Natural killer cell (primary cell): ENCODE measurements at regions not wholly inside any gene's neighbourhood (a gene's known extent, or its start where the extent isn't known, plus 50 kb on each side); places are given as distances from the start of the nearest gene placed in this dataset.

Experiments used
- ATAC-seq, 3 donors: fragments of 150-1000 bp in 2 of 3; fragments of 200-7000 bp in 1 of 3; cut with Tn5 transposase; 1 replicate in 1 of 3; 2 replicates in 2 of 3; pipeline ENCODE4 v1.10.0; 2021; ENCODE audit warnings: mild to moderate bottlenecking in 2 of 3, moderate library complexity in 2 of 3
- DNase-seq, 2 donors: peaks; one replicate each; pipeline versions ENCODE4 v3.0.0 to v3.0.0-alpha.2; 2013 to 2021; ENCODE audit warnings: mixed read lengths in 1 of 2
- H3K27ac ChIP-seq: one replicate; pipeline ENCODE4 v1.5.1; 2013; ENCODE audit warnings: mild to moderate bottlenecking, low read length
- H3K27me3 ChIP-seq: one replicate; pipeline ENCODE4 v1.6.1; 2013; ENCODE audit warnings: low read length; ENCODE audit not compliant: control insufficient read depth, insufficient read depth
- H3K36me3 ChIP-seq: one replicate; pipeline ENCODE4 v1.6.1; 2013; ENCODE audit warnings: low read length; ENCODE audit not compliant: control insufficient read depth, insufficient read depth
- H3K4me1 ChIP-seq: one replicate; pipeline ENCODE4 v1.6.1; 2013; ENCODE audit warnings: low read length; ENCODE audit not compliant: control insufficient read depth, insufficient read depth
- H3K4me3 ChIP-seq: one replicate; pipeline ENCODE4 v1.5.1; 2013; ENCODE audit warnings: low read length
- H3K9me3 ChIP-seq: one replicate; pipeline ENCODE4 v1.6.1; 2013; ENCODE audit warnings: low read length; ENCODE audit not compliant: control insufficient read depth, insufficient read depth
- H3K27ac Mint-ChIP-seq, 2 donors: one replicate each; pipeline ENCODE4 v1.8.0; 2022; ENCODE audit warnings: mild to moderate bottlenecking in 2 of 2, mixed read lengths in 2 of 2, moderate library complexity in 1 of 2
- H3K27me3 Mint-ChIP-seq, 2 donors: one replicate each; pipeline ENCODE4 v1.8.0; 2022; ENCODE audit warnings: low read depth in 2 of 2, mixed read lengths in 2 of 2
- H3K36me3 Mint-ChIP-seq: one replicate; pipeline ENCODE4 v1.8.0; 2022; ENCODE audit warnings: mixed read lengths
- H3K4me1 Mint-ChIP-seq, 2 donors: one replicate each; pipeline ENCODE4 v1.8.0; 2022; ENCODE audit warnings: mixed read lengths in 2 of 2
- H3K4me3 Mint-ChIP-seq: one replicate; pipeline ENCODE4 v1.8.0; 2022; ENCODE audit warnings: mild to moderate bottlenecking, moderate library complexity, mixed read lengths
- H3K9me3 Mint-ChIP-seq, 2 donors: one replicate each; pipeline ENCODE4 v1.8.0; 2022; ENCODE audit warnings: mixed read lengths in 2 of 2
- CTCF ChIP-seq: fragments of 200-600 bp; IDR thresholded peaks from one replicate; pipeline ENCODE4 v1.8.0; 2022; ENCODE audit warnings: antibody characterized with exemption
- WGBS: methylation state at CpG from one replicate; pipeline ENCODE4 v1.1.7; 2013; ENCODE audit warnings: missing lambda C conversion rate; ENCODE audit not compliant: insufficient coverage; 5-methylcytosine and 5-hydroxymethylcytosine counted together
- intact Hi-C: fragments of 100-400 bp; cut with micrococcal nuclease; formaldehyde crosslinking; loops from one replicate; pipeline ENCODE4 v1.14.2; 2022

GRCh38 chr4:126737899-126738526 lies 894.7 kb upstream of the INTU start:
- Mint-ChIP-seq H3K36me3 (no peaks in the 10 kb centered on the region), H3K4me3 (no peak overlapping the region), H3K9me3 (peaks cover 7 to 10% of the 10 kb centered on the region in 2 donors), H3K27ac (no peak overlapping the region), H3K4me1 (no peaks in the 10 kb centered on the region), H3K27me3 (no peaks in the 10 kb centered on the region)
- Histone ChIP-seq H3K27me3 (no peaks in the 10 kb centered on the region), H3K36me3 (no peaks in the 10 kb centered on the region), H3K4me3 (no peak overlapping the region), H3K27ac (no peak overlapping the region), H3K9me3 (no peaks in the 10 kb centered on the region), H3K4me1 (no peaks in the 10 kb centered on the region)
- 20% methylated on average over 1 of the region's 4 CpGs for WGBS
- no peak for TF ChIP-seq CTCF
- intact Hi-C loops: no loop called here
- DNase-seq (no peak), ATAC-seq (no peak)

- H3K36me3 ChIP-seq: no peaks in the 10 kb centered on the region
- ATAC-seq (no peak), DNase-seq (no peak)
- Mint-ChIP-seq H3K4me1 (no peaks in the 10 kb centered on the region), H3K27ac (no peak overlapping the region), H3K27me3 (no peaks in the 10 kb centered on the region), H3K36me3 (no peaks in the 10 kb centered on the region), H3K4me3 (no peak overlapping the region), H3K9me3 (peaks cover 7 to 10% of the 10 kb centered on the region in 2 donors)
- intact Hi-C loops: no loop called here
- no peak overlapping the region for H3K4me3 ChIP-seq
- WGBS: 59% methylated on average over 4 of the region's 4 CpGs
- no peaks in the 10 kb centered on the region for H3K27me3 ChIP-seq
- no peak for TF ChIP-seq CTCF
- H3K4me1 ChIP-seq: no peaks in the 10 kb centered on the region
- no peak overlapping the region for H3K27ac ChIP-seq
- H3K9me3 ChIP-seq: no peaks in the 10 kb centered on the region
These were observed 894.2 kb upstream of the INTU start for GRCh38 chr4:126738527-126738923.

- H3K27ac ChIP-seq: no peak overlapping the region
- Mint-ChIP-seq H3K4me1 (no peaks in the 10 kb centered on the region), H3K27ac (no peak overlapping the region), H3K36me3 (no peaks in the 10 kb centered on the region), H3K4me3 (no peak overlapping the region), H3K27me3 (no peaks in the 10 kb centered on the region), H3K9me3 (peaks cover 7 to 12% of the 10 kb centered on the region in 2 donors)
- H3K4me3 ChIP-seq: no peak overlapping the region
- intact Hi-C loops: no loop called here
- 71% methylated on average over 1 of the region's 1 CpG for WGBS
- no peaks in the 10 kb centered on the region for H3K36me3 ChIP-seq
- no peaks in the 10 kb centered on the region for H3K27me3 ChIP-seq
- ATAC-seq (no peak), DNase-seq (no peak)
- no peaks in the 10 kb centered on the region for H3K9me3 ChIP-seq
- no peak for TF ChIP-seq CTCF
- H3K4me1 ChIP-seq: no peaks in the 10 kb centered on the region
These were observed 893.8 kb upstream of the INTU start for GRCh38 chr4:126738926-126739325.

GRCh38 chr4:126740687-126741086 lies 892.1 kb upstream of the INTU start:
- H3K27me3 ChIP-seq: no peaks in the 10 kb centered on the region
- no peaks in the 10 kb centered on the region for H3K4me1 ChIP-seq
- ATAC-seq: no peak
- no peak for DNase-seq
- Mint-ChIP-seq H3K4me3 (no peak overlapping the region), H3K4me1 (no peaks in the 10 kb centered on the region), H3K9me3 (peaks cover 9 to 12% of the 10 kb centered on the region in 2 donors), H3K27me3 (no peaks in the 10 kb centered on the region), H3K36me3 (no peaks in the 10 kb centered on the region), H3K27ac (no peak overlapping the region)
- no peaks in the 10 kb centered on the region for H3K36me3 ChIP-seq
- no peak overlapping the region for H3K4me3 ChIP-seq
- intact Hi-C loops: no loop called here
- no peak overlapping the region for H3K27ac ChIP-seq
- 88% methylated on average over 6 of the region's 6 CpGs for WGBS
- H3K9me3 ChIP-seq: no peaks in the 10 kb centered on the region
- no peak for TF ChIP-seq CTCF
